IMR-90 (cell line): ENCODE measurements at regions not wholly inside any gene's neighbourhood (a gene's known extent, or its start where the extent isn't known, plus 50 kb on each side); places are given as distances from the start of the nearest gene placed in this dataset.

ENCODE experiments used
- ATAC-seq: fragments of 200-7000 bp; cut with Tn5 transposase; 2 replicates; pipeline ENCODE4 v1.9.1; 2020; ENCODE audit warnings: low read depth, mild to moderate bottlenecking, moderate library complexity
- BruUV-seq: library from RNA; stranded (reverse); fragments of 400-500 nt; replicated peaks from 2 replicates; lab custom pipeline; 2021; lab: Mats Ljungman, UMichigan
- CTCF ChIA-PET: fragments of 300-600 bp; formaldehyde crosslinking; extraction: SDS; loops from one replicate; lab custom pipeline; 2021; ENCODE audit warnings: antibody characterized with exemption; lab: Yijun Ruan, JAX
- POLR2A ChIA-PET: fragments of 300-600 bp; sonication (Branson Sonifier 250); formaldehyde crosslinking; loops from one replicate; lab custom pipeline; 2022; ENCODE audit warnings: antibody characterized with exemption; ENCODE audit not compliant: unreplicated experiment; lab: Charles Lee
- DNase-seq: peaks from one replicate; pipeline ENCODE4 v3.0.0; 2013
- H2AFZ ChIP-seq: replicated peaks from 2 replicates; pipeline ENCODE3; 2013; ENCODE audit warnings: low read length, mild to moderate bottlenecking; ENCODE audit not compliant: poor library complexity
- H2AK5ac ChIP-seq: 2 replicates; pipeline ENCODE4 v1.6.1; 2013; ENCODE audit warnings: low read depth, low read length, inconsistent platforms
- H2AK9ac ChIP-seq: replicated peaks from 2 replicates; pipeline ENCODE3; 2013; ENCODE audit warnings: mild to moderate bottlenecking, low read depth, low read length, moderate library complexity; ENCODE audit not compliant: poor library complexity
- H2BK120ac ChIP-seq: 2 replicates; pipeline ENCODE4 v1.6.1; 2013; ENCODE audit warnings: low read depth, low read length, inconsistent platforms
- H2BK15ac ChIP-seq: 3 replicates; pipeline ENCODE4 v1.6.1; 2013; ENCODE audit warnings: low read depth, low read length, inconsistent platforms
- H2BK20ac ChIP-seq: 2 replicates; pipeline ENCODE4 v1.6.1; 2013; ENCODE audit warnings: low read depth, mild to moderate bottlenecking, inconsistent platforms, low read length, moderate library complexity
- H2BK5ac ChIP-seq: 2 replicates; pipeline ENCODE4 v1.6.1; 2013; ENCODE audit warnings: mild to moderate bottlenecking, low read depth, low read length, inconsistent platforms; ENCODE audit not compliant: poor library complexity, severe bottlenecking
- H3K14ac ChIP-seq: replicated peaks from 2 replicates; pipeline ENCODE4 v1.6.1; 2013; ENCODE audit warnings: low read depth, low read length, inconsistent platforms
- H3K18ac ChIP-seq: 2 replicates; pipeline ENCODE4 v1.6.1; 2013; ENCODE audit warnings: low read depth, low read length, control low read depth
- H3K23ac ChIP-seq: 2 replicates; pipeline ENCODE4 v1.6.1; 2013; ENCODE audit warnings: low read depth, low read length, inconsistent platforms
- H3K27ac ChIP-seq: 2 replicates; pipeline ENCODE4 v1.5.1; 2013; ENCODE audit warnings: mild to moderate bottlenecking, control low read depth, low read length; ENCODE audit not compliant: insufficient read depth
- H3K27me3 ChIP-seq: 2 replicates; pipeline ENCODE4 v1.6.1; 2013; ENCODE audit warnings: low read length; ENCODE audit not compliant: control insufficient read depth, insufficient read depth
- H3K36me3 ChIP-seq: 2 replicates; pipeline ENCODE4 v1.6.1; 2013; ENCODE audit warnings: low read length, mixed read lengths; ENCODE audit not compliant: control insufficient read depth, insufficient read depth
- H3K4ac ChIP-seq: 2 replicates; pipeline ENCODE4 v1.6.1; 2013; ENCODE audit warnings: low read depth, low read length, inconsistent platforms
- H3K4me1 ChIP-seq: 2 replicates; pipeline ENCODE4 v1.6.1; 2013; ENCODE audit warnings: low read length, mixed read lengths; ENCODE audit not compliant: control insufficient read depth, insufficient read depth
- H3K4me2 ChIP-seq: 2 replicates; pipeline ENCODE4 v1.6.1; 2013; ENCODE audit warnings: low read depth, mild to moderate bottlenecking, control low read depth, low read length, moderate library complexity
- H3K4me3 ChIP-seq: 2 replicates; pipeline ENCODE4 v1.5.1; 2013; ENCODE audit warnings: low read depth, mild to moderate bottlenecking, control low read depth, low read length, moderate library complexity; ENCODE audit not compliant: insufficient read depth
- H3K56ac ChIP-seq: 2 replicates; pipeline ENCODE4 v1.6.1; 2013; ENCODE audit warnings: low read length, inconsistent platforms; ENCODE audit not compliant: insufficient read depth; ENCODE audit errors: extremely low read depth
- H3K79me1 ChIP-seq, 2 experiments: 2 replicates each; pipeline ENCODE4 v1.6.1; 2013; ENCODE audit warnings: low read length in 2 of 2, inconsistent platforms in 1 of 2, low read depth in 1 of 2
- H3K9ac ChIP-seq: 2 replicates; pipeline ENCODE4 v1.6.1; 2013; ENCODE audit warnings: low read depth, low read length, control low read depth
- H3K9me1 ChIP-seq: 2 replicates; pipeline ENCODE4 v1.6.1; 2013; ENCODE audit warnings: low read length, inconsistent platforms; ENCODE audit not compliant: insufficient read depth
- H3K9me3 ChIP-seq: 2 replicates; pipeline ENCODE4 v1.6.1; 2013; ENCODE audit warnings: low read length; ENCODE audit not compliant: control insufficient read depth, insufficient read depth
- H4K20me1 ChIP-seq: 2 replicates; pipeline ENCODE4 v1.6.1; 2013; ENCODE audit warnings: low read length, inconsistent platforms; ENCODE audit not compliant: insufficient read depth
- H4K5ac ChIP-seq: 2 replicates; pipeline ENCODE4 v1.6.1; 2013; ENCODE audit warnings: mild to moderate bottlenecking, low read depth, low read length, control low read depth
- H4K8ac ChIP-seq, 2 experiments: 2 replicates each; pipeline ENCODE4 v1.6.1; 2013; ENCODE audit warnings: low read depth in 2 of 2, low read length in 2 of 2, control low read depth in 1 of 2, inconsistent platforms in 1 of 2
- H4K91ac ChIP-seq: 2 replicates; pipeline ENCODE4 v1.6.1; 2013; ENCODE audit warnings: low read depth, low read length, inconsistent platforms; ENCODE audit not compliant: insufficient read depth
- BHLHE40 ChIP-seq: fragments of 150-350 bp; IDR thresholded peaks from 2 replicates; pipeline ENCODE4 v1.6.1; 2016; ENCODE audit warnings: mild to moderate bottlenecking, low read depth, low read length
- CEBPB ChIP-seq: IDR thresholded peaks from 2 replicates; pipeline ENCODE4 v1.6.1; 2012; ENCODE audit warnings: low read depth, low read length, improper control_type of control experiment
- CHD1 ChIP-seq: IDR thresholded peaks from 2 replicates; pipeline ENCODE4 v1.6.1; 2012; ENCODE audit warnings: low read depth, low read length, improper control_type of control experiment
- FOS ChIP-seq: fragments of 150-350 bp; IDR thresholded peaks from 2 replicates; pipeline ENCODE4 v1.6.1; 2016; ENCODE audit warnings: low read depth, low read length
- MAFK ChIP-seq: IDR thresholded peaks from 2 replicates; pipeline ENCODE4 v1.6.1; 2012; ENCODE audit warnings: low read depth, low read length, improper control_type of control experiment
- MAZ ChIP-seq: IDR thresholded peaks from 2 replicates; pipeline ENCODE4 v1.6.1; 2012; ENCODE audit warnings: low read depth, mild to moderate bottlenecking, low read length, improper control_type of control experiment, moderate library complexity, borderline replicate concordance
- MXI1 ChIP-seq: IDR thresholded peaks from 2 replicates; pipeline ENCODE4 v1.6.1; 2012; ENCODE audit warnings: low read depth, mild to moderate bottlenecking, low read length, moderate library complexity, borderline replicate concordance
- NFE2L2 ChIP-seq: fragments of 150-350 bp; IDR thresholded peaks from 2 replicates; pipeline ENCODE4 v1.6.1; 2016; ENCODE audit warnings: low read depth, mild to moderate bottlenecking, low read length
- POLR2A ChIP-seq: IDR thresholded peaks from 2 replicates; pipeline ENCODE4 v1.6.1; 2012; ENCODE audit warnings: mild to moderate bottlenecking, low read depth, low read length
- RAD21 ChIP-seq: IDR thresholded peaks from 2 replicates; pipeline ENCODE4 v1.6.1; 2012; ENCODE audit warnings: low read length, improper control_type of control experiment
- RCOR1 ChIP-seq: IDR thresholded peaks from 2 replicates; pipeline ENCODE4 v1.6.1; 2012; ENCODE audit warnings: mild to moderate bottlenecking, low read length, improper control_type of control experiment; ENCODE audit not compliant: insufficient replicate concordance
- RFX5 ChIP-seq: IDR thresholded peaks from 2 replicates; pipeline ENCODE4 v1.8.0; 2012; ENCODE audit warnings: low read depth, mild to moderate bottlenecking, low read length, moderate library complexity
- SMC3 ChIP-seq: fragments of 150-350 bp; IDR thresholded peaks from 2 replicates; pipeline ENCODE4 v1.6.1; 2016; ENCODE audit warnings: low read depth, mild to moderate bottlenecking, antibody characterized with exemption, low read length, moderate library complexity
- WGBS, 2 experiments: methylation state at CpG; one replicate each; pipeline versions ENCODE4 v1.1.5 to v1.1.7; 2013; ENCODE audit warnings: missing lambda C conversion rate in 2 of 2; ENCODE audit not compliant: insufficient read length in 1 of 2; ENCODE audit errors: extremely low coverage in 2 of 2; 5-methylcytosine and 5-hydroxymethylcytosine counted together
- dilution Hi-C: fragments of 300-500 bp; cut with HindIII; formaldehyde crosslinking; loops from one replicate; pipeline ENCODE4 v1.14.3; 2018; ENCODE audit warnings: low sequenced_read_pairs; ENCODE audit not compliant: unreplicated experiment
- in situ Hi-C: fragments of 300-500 bp; cut with MboI; formaldehyde crosslinking; loops from 3 replicates; pipeline ENCODE4 v1.14.3; 2019; ENCODE audit warnings: low sequenced_read_pairs, inconsistent platforms, mixed read lengths
- intact Hi-C: fragments of 100-400 bp; cut with micrococcal nuclease; formaldehyde crosslinking; loops from 2 replicates; pipeline ENCODE4 v1.10.0; 2022
- TF ChIP-seq, protein P1 (sequence below): fragments of 150-350 bp; IDR thresholded peaks from 2 replicates; pipeline ENCODE4 v1.6.1; 2016; ENCODE audit warnings: low read depth, mild to moderate bottlenecking, low read length, moderate library complexity, borderline replicate concordance
- TF ChIP-seq, protein P2 (sequence below): fragments of 150-350 bp; IDR thresholded peaks from 2 replicates; pipeline ENCODE4 v1.6.1; 2017; ENCODE audit warnings: mild to moderate bottlenecking, antibody characterized with exemption, low read length, low read depth
- TF ChIP-seq, protein P3 (sequence below): conservative IDR thresholded peaks from 2 replicates; pipeline ENCODE4 v1.5.1; 2012; ENCODE audit warnings: mild to moderate bottlenecking, low read depth, low read length, improper control_type of control experiment

DNA sequence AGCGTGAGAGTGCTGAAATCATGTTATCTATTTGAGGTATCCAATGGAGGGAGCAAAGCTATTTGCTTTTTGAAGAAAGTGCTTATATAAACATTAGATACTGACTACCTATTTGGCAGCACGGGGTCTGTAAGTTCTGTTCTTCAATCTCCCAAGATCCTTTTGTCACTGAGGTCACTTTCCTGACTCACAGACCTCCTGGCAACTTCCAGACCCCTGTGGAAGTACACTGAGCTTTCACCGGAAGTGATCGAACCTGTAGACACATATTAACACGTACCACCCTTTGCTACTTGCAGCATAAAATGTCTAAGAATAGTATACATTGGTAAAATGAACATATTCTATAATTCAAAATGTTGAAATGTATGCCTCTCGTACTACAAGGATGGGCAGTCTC, 452.6 kb upstream of the ST6GAL2 start:
- ChIA-PET CTCF (no interaction called here), POLR2A (no interaction called here)
- TF ChIP-seq POLR2A (no peak), CEBPB (no peak), MXI1 (no peak), RCOR1 (no peak), CHD1 (no peak), MAFK (no peak), NFE2L2 (no peak), FOS (no peak), RAD21 (no peak), BHLHE40 (no peak), MAZ (no peak), RFX5 (no peak), SMC3 (no peak)
- TF ChIP-seq, protein P1, sequence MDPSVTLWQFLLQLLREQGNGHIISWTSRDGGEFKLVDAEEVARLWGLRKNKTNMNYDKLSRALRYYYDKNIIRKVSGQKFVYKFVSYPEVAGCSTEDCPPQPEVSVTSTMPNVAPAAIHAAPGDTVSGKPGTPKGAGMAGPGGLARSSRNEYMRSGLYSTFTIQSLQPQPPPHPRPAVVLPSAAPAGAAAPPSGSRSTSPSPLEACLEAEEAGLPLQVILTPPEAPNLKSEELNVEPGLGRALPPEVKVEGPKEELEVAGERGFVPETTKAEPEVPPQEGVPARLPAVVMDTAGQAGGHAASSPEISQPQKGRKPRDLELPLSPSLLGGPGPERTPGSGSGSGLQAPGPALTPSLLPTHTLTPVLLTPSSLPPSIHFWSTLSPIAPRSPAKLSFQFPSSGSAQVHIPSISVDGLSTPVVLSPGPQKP, result no peak
- TF ChIP-seq, protein P2, sequence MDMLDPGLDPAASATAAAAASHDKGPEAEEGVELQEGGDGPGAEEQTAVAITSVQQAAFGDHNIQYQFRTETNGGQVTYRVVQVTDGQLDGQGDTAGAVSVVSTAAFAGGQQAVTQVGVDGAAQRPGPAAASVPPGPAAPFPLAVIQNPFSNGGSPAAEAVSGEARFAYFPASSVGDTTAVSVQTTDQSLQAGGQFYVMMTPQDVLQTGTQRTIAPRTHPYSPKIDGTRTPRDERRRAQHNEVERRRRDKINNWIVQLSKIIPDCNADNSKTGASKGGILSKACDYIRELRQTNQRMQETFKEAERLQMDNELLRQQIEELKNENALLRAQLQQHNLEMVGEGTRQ, result no peak
- TF ChIP-seq, protein P3, sequence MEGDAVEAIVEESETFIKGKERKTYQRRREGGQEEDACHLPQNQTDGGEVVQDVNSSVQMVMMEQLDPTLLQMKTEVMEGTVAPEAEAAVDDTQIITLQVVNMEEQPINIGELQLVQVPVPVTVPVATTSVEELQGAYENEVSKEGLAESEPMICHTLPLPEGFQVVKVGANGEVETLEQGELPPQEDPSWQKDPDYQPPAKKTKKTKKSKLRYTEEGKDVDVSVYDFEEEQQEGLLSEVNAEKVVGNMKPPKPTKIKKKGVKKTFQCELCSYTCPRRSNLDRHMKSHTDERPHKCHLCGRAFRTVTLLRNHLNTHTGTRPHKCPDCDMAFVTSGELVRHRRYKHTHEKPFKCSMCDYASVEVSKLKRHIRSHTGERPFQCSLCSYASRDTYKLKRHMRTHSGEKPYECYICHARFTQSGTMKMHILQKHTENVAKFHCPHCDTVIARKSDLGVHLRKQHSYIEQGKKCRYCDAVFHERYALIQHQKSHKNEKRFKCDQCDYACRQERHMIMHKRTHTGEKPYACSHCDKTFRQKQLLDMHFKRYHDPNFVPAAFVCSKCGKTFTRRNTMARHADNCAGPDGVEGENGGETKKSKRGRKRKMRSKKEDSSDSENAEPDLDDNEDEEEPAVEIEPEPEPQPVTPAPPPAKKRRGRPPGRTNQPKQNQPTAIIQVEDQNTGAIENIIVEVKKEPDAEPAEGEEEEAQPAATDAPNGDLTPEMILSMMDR, result no peak
- H4K5ac ChIP-seq, result no peak overlapping the region
- dilution Hi-C loops, result no loop called here
- no peak overlapping the region for H4K8ac ChIP-seq
- in situ Hi-C loops, result no loop called here
- intact Hi-C loops, result no loop called here
- H4K20me1 ChIP-seq, result no peaks in the 10 kb centered on the region
- H3K36me3 ChIP-seq, result no peaks in the 10 kb centered on the region
- no peak overlapping the region for H3K18ac ChIP-seq
- no peak overlapping the region for H2AK9ac ChIP-seq
- no peak overlapping the region for H2BK120ac ChIP-seq
- no peak overlapping the region for H3K56ac ChIP-seq
- no peak overlapping the region for H2BK20ac ChIP-seq
- no peak overlapping the region for H3K14ac ChIP-seq
- no peak overlapping the region for H2AK5ac ChIP-seq
- no peak overlapping the region for H2AFZ ChIP-seq
- H3K9ac ChIP-seq, result no peak overlapping the region
- no peak overlapping the region for H3K27ac ChIP-seq
- no peak overlapping the region for H3K4ac ChIP-seq
- H4K91ac ChIP-seq, result no peak overlapping the region
- BruUV-seq, result no TSS peak
- no peaks in the 10 kb centered on the region for H3K79me1 ChIP-seq
- no peaks in the 10 kb centered on the region for H3K9me1 ChIP-seq
- DNase-seq (no peak), ATAC-seq (no peak)
- H3K9me3 ChIP-seq, result peaks cover 4% of the 10 kb centered on the region
- no peak overlapping the region for H2BK5ac ChIP-seq
- no peak overlapping the region for H2BK15ac ChIP-seq
- no peak overlapping the region for H3K4me2 ChIP-seq
- WGBS, 2 experiments, result 20% methylated on average over 1 of the region's 6 CpGs; no CpG with 5 or more reads in 1 of the 2 experiments
- no peak overlapping the region for H3K23ac ChIP-seq
- H3K27me3 ChIP-seq, result no peaks in the 10 kb centered on the region
- H3K4me1 ChIP-seq, result no peaks in the 10 kb centered on the region
- H3K4me3 ChIP-seq, result no peak overlapping the region
